HepG2 (cell line): ENCODE measurements at regions not wholly inside any gene's neighbourhood (a gene's known extent, or its start where the extent isn't known, plus 50 kb on each side); places are given as distances from the start of the nearest gene placed in this dataset.

Experiments used
- ATAC-seq: fragments of 200-7000 bp; cut with Tn5 transposase; 3 replicates; pipeline ENCODE4 v1.9.1; 2020; ENCODE audit warnings: mild to moderate bottlenecking, moderate library complexity
- BruUV-seq: library from RNA; stranded (reverse); fragments of 400-500 nt; replicated peaks from 2 replicates; lab custom pipeline; 2021; lab: Mats Ljungman, UMichigan
- CTCF ChIA-PET: fragments of 300-600 bp; formaldehyde crosslinking; extraction: SDS; loops from one replicate; lab custom pipeline; 2021; ENCODE audit warnings: low total read pairs, inconsistent platforms, low intra/inter-chr PET ratio; lab: Yijun Ruan, JAX
- POLR2A ChIA-PET: fragments of 350-600 bp; sonication (Branson Sonifier 250); formaldehyde crosslinking; loops from one replicate; lab custom pipeline; 2020; ENCODE audit warnings: antibody characterized with exemption, inconsistent platforms; lab: Yijun Ruan, JAX
- DNase-seq: peaks from one replicate; pipeline ENCODE4 v3.0.0-alpha.2; 2015; ENCODE audit warnings: low spot score
- FAIRE-seq: peaks from 3 replicates; lab custom pipeline; 2011; peaks lifted over from hg19 to GRCh38; lab: Jason Lieb, UNC
- H2AFZ ChIP-seq: one replicate; pipeline ENCODE4 v1.6.1; 2011; ENCODE audit warnings: low read length, inconsistent platforms
- H3K27ac ChIP-seq: fragments of 300-600 bp; 3 replicates; pipeline ENCODE4 v1.8.0; 2011; ENCODE audit warnings: mixed run types, mild to moderate bottlenecking, mixed read lengths, low read length, inconsistent platforms; ENCODE audit not compliant: insufficient read depth; ENCODE audit errors: extremely low read length
- H3K27me3 ChIP-seq, 2 experiments: fragments of 200-600 bp in 1 of 2; 2 replicates in 1 of 2; 3 replicates in 1 of 2; pipeline versions ENCODE4 v1.6.0 to v1.8.0; 2011; ENCODE audit warnings: low read length in 2 of 2, mild to moderate bottlenecking in 2 of 2, moderate library complexity in 2 of 2, inconsistent platforms in 1 of 2; ENCODE audit not compliant: insufficient read depth in 2 of 2, control insufficient read depth in 1 of 2
- H3K36me3 ChIP-seq, 2 experiments: fragments of 200-600 bp in 1 of 2; replicated peaks in 1 of 2; 2 replicates in 1 of 2; 3 replicates in 1 of 2; pipeline versions ENCODE4 v1.5.1 to v1.8.0; 2011; ENCODE audit warnings: low read length in 2 of 2, inconsistent platforms in 1 of 2; ENCODE audit not compliant: insufficient read depth in 2 of 2, control insufficient read depth in 1 of 2
- H3K4me1 ChIP-seq: 2 replicates; pipeline ENCODE4 v1.5.1; 2012; ENCODE audit warnings: low read length, inconsistent platforms; ENCODE audit not compliant: insufficient read depth
- H3K4me2 ChIP-seq: 2 replicates; pipeline ENCODE4 v1.6.0; 2011; ENCODE audit warnings: low read depth, low read length, inconsistent platforms
- H3K4me3 ChIP-seq, 3 experiments: fragments of 200-600 bp in 1 of 3; sonication (generic), shearing (Covaris generic) in 1 of 3; replicated peaks in 1 of 3; 2 replicates each; pipeline ENCODE4 v1.5.1; 2011 to 2016; ENCODE audit warnings: low read length in 3 of 3, inconsistent platforms in 2 of 3, low read depth in 2 of 3, mild to moderate bottlenecking in 2 of 3, control low read depth in 1 of 3, mixed read lengths in 1 of 3; ENCODE audit not compliant: insufficient read depth in 1 of 3
- H3K79me2 ChIP-seq: one replicate; pipeline ENCODE4 v1.6.1; 2011; ENCODE audit warnings: low read length, inconsistent platforms; ENCODE audit not compliant: insufficient read depth
- H3K9ac ChIP-seq: 2 replicates; pipeline ENCODE4 v1.6.0; 2011; ENCODE audit warnings: mild to moderate bottlenecking, low read depth, low read length, inconsistent platforms; ENCODE audit not compliant: insufficient read depth
- H3K9me3 ChIP-seq: 2 replicates; pipeline ENCODE4 v1.5.1; 2012; ENCODE audit warnings: mild to moderate bottlenecking, low read length
- H4K20me1 ChIP-seq: 2 replicates; pipeline ENCODE4 v1.6.0; 2011; ENCODE audit warnings: inconsistent platforms, mild to moderate bottlenecking, low read length, moderate library complexity; ENCODE audit not compliant: insufficient read depth
- ATRX ChIP-seq: sonication (generic); formaldehyde crosslinking; IDR thresholded peaks from 2 replicates; pipeline ENCODE4 v1.4.0; 2020; ENCODE audit warnings: missing genetic modification reagents, borderline replicate concordance
- CTCF ChIP-seq: sonication (generic); formaldehyde crosslinking; IDR thresholded peaks from 2 replicates; pipeline ENCODE4 v1.5.0; 2020; ENCODE audit warnings: mild to moderate bottlenecking, missing genetic modification reagents, moderate library complexity
- HMGA1 ChIP-seq: sonication (generic); formaldehyde crosslinking; conservative IDR thresholded peaks from 2 replicates; pipeline ENCODE4 v1.4.0; 2020; ENCODE audit warnings: missing genetic modification reagents
- HOXA5 ChIP-seq: sonication (generic); formaldehyde crosslinking; IDR thresholded peaks from 2 replicates; pipeline ENCODE4 v1.4.0; 2020; ENCODE audit warnings: missing genetic modification reagents
- KLF13 ChIP-seq: sonication (generic); formaldehyde crosslinking; IDR thresholded peaks from 2 replicates; pipeline ENCODE4 v1.4.0; 2020; ENCODE audit warnings: mild to moderate bottlenecking, missing genetic modification reagents
- SSRP1 ChIP-seq: IDR thresholded peaks from 2 replicates; pipeline ENCODE4 v1.6.1; 2016; ENCODE audit warnings: control low read depth
- STAG1 ChIP-seq: sonication (generic); formaldehyde crosslinking; IDR thresholded peaks from 2 replicates; pipeline ENCODE4 v1.4.0; 2020; ENCODE audit warnings: missing genetic modification reagents
- ZBTB10 ChIP-seq: sonication (generic); formaldehyde crosslinking; IDR thresholded peaks from 2 replicates; pipeline ENCODE4 v1.4.0; 2020; ENCODE audit warnings: missing genetic modification reagents, borderline replicate concordance
- ZC3H4 ChIP-seq: sonication (generic); formaldehyde crosslinking; IDR thresholded peaks from 2 replicates; pipeline ENCODE4 v1.4.0; 2020; ENCODE audit warnings: missing genetic modification reagents, borderline replicate concordance
- ZNF317 ChIP-seq: sonication (generic); formaldehyde crosslinking; IDR thresholded peaks from 2 replicates; pipeline ENCODE4 v1.5.0; 2020; ENCODE audit warnings: mild to moderate bottlenecking, missing genetic modification reagents
- ZNF44 ChIP-seq: sonication (generic); formaldehyde crosslinking; IDR thresholded peaks from 2 replicates; pipeline ENCODE4 v1.5.1; 2020; ENCODE audit warnings: mild to moderate bottlenecking, missing genetic modification reagents
- ZNF530 ChIP-seq: sonication (generic); formaldehyde crosslinking; IDR thresholded peaks from 2 replicates; pipeline ENCODE4 v1.5.0; 2020; ENCODE audit warnings: low read depth, mild to moderate bottlenecking, missing genetic modification reagents
- ZSCAN12 ChIP-seq: sonication (generic); formaldehyde crosslinking; IDR thresholded peaks from 2 replicates; pipeline ENCODE4 v1.9.0; 2021; ENCODE audit warnings: mild to moderate bottlenecking, missing genetic modification reagents
- ZSCAN20 ChIP-seq: sonication (generic); formaldehyde crosslinking; IDR thresholded peaks from 2 replicates; pipeline ENCODE4 v1.4.0; 2020; ENCODE audit warnings: missing genetic modification reagents, mild to moderate bottlenecking, borderline replicate concordance
- WGBS: methylation state at CpG from one replicate; pipeline ENCODE4 v1.1.6; 2017; ENCODE audit warnings: low lambda C conversion rate; 5-methylcytosine and 5-hydroxymethylcytosine counted together
- in situ Hi-C: cut with HindIII; loops from 2 replicates; pipeline ENCODE4 v1.10.0; 2017; ENCODE audit warnings: low pct_unique_long_range_greater_than_20kb; ENCODE audit not compliant: extremely low pct_ligation_motif_present
- intact Hi-C: fragments of 100-400 bp; cut with micrococcal nuclease; formaldehyde crosslinking; loops from one replicate; pipeline ENCODE4 v1.10.0; 2022; ENCODE audit not compliant: unreplicated experiment

GRCh38 chr4:138961664-138962063 is 53.9 kb upstream of the NOCT start:
- Histone ChIP-seq H3K4me3 (no peak overlapping the region), H3K9ac (no peak overlapping the region), H4K20me1 (no peaks in the 10 kb centered on the region), H3K27ac (no peak overlapping the region), H3K4me2 (no peak overlapping the region), H3K4me1 (peaks cover 6% of the 10 kb centered on the region), H2AFZ (no peak overlapping the region), H3K36me3 (no peaks in the 10 kb centered on the region), H3K27me3 (no peaks in the 10 kb centered on the region; a peak in 1 of 5 replicates), H3K79me2 (no peaks in the 10 kb centered on the region), H3K9me3 (no peaks in the 10 kb centered on the region)
- DNase-seq, result no peak
- no peak for TF ChIP-seq CTCF
- no peak for TF ChIP-seq ZNF44 (CRISPR knock-in tag)
- TF ChIP-seq ZBTB10, result no peak
- TF ChIP-seq ZNF530, result no peak
- TF ChIP-seq ZSCAN12 (CRISPR knock-in tag), result no peak
- TF ChIP-seq KLF13 (CRISPR knock-in tag), result no peak
- TF ChIP-seq ZNF317, result no peak
- no peak for TF ChIP-seq HMGA1
- no peak for TF ChIP-seq ZC3H4 (CRISPR knock-in tag)
- no peak for TF ChIP-seq HOXA5 (CRISPR knock-in tag)
- no peak for TF ChIP-seq ZSCAN20
- no peak for TF ChIP-seq SSRP1 (CRISPR knock-in tag)
- no peak for TF ChIP-seq ATRX (CRISPR knock-in tag)
- TF ChIP-seq STAG1 (CRISPR knock-in tag), result no peak
- intact Hi-C loops, result no loop called here
- in situ Hi-C loops, result no loop called here
- no peak for ATAC-seq
- no peak for FAIRE-seq
- POLR2A ChIA-PET, result no interaction called here
- 0% methylated on average over 1 of the region's 1 CpG for WGBS
- CTCF ChIA-PET, result no interaction called here
- BruUV-seq, result no TSS peak
